Activated T-helper 1 cell treated with anti-CD3 and anti-CD28 coated beads, Interleukin-12 subunit alpha, Interleukin-12 subunit beta, Interleukin-2, Interleukin-4 antibody, amounts not matched to agents 30 ng/mL and 10 ng/mL and 1 ng/mL, durations not matched to agents 14 hours and 24 hours and 36 hours (primary cell): ENCODE measurements at regions not wholly inside any gene's neighbourhood (a gene's known extent, or its start where the extent isn't known, plus 50 kb on each side); places are given as distances from the start of the nearest gene placed in this dataset.
"Not testable (repeated sequence)": the region's sequence is repeated elsewhere in the genome, so short reads cannot be mapped to it uniquely, and the experiment has no call there.

Experiments
- DNase-seq: peaks from one replicate; pipeline ENCODE4 v3.0.0; 2021; ENCODE audit warnings: low spot score
- H3K27ac Mint-ChIP-seq: one replicate; pipeline ENCODE4 v1.8.0; 2021; ENCODE audit warnings: mild to moderate bottlenecking, mixed read lengths
- H3K27me3 Mint-ChIP-seq: one replicate; pipeline ENCODE4 v1.8.0; 2022; ENCODE audit warnings: mild to moderate bottlenecking, moderate library complexity, mixed read lengths; ENCODE audit not compliant: insufficient read depth
- H3K36me3 Mint-ChIP-seq: one replicate; pipeline ENCODE4 v1.8.0; 2021; ENCODE audit warnings: low read depth, mixed read lengths
- H3K4me1 Mint-ChIP-seq: one replicate; pipeline ENCODE4 v1.8.0; 2021; ENCODE audit warnings: low read depth, mixed read lengths
- H3K4me3 Mint-ChIP-seq: one replicate; pipeline ENCODE4 v1.8.0; 2021; ENCODE audit warnings: mild to moderate bottlenecking, moderate library complexity, mixed read lengths
- H3K9me3 Mint-ChIP-seq: one replicate; pipeline ENCODE4 v1.8.0; 2021; ENCODE audit warnings: mixed read lengths
- intact Hi-C: fragments of 100-400 bp; cut with micrococcal nuclease; formaldehyde crosslinking; loops from one replicate; pipeline ENCODE4 v1.15.1; 2024

- intact Hi-C loops = loop anchor here (10.0 kb wide), 1 partner anchor 56 kb away; no protein-coding TSS in a partner anchor
- no peak for DNase-seq
- H3K4me1 Mint-ChIP-seq = peaks cover 47% of the 10 kb centered on the region
- peaks cover 92% of the 10 kb centered on the region for H3K27me3 Mint-ChIP-seq
- H3K36me3 Mint-ChIP-seq = peaks cover 13% of the 10 kb centered on the region
- H3K4me3 Mint-ChIP-seq = peak overlapping the region; percentile 37
- no peaks in the 10 kb centered on the region for H3K9me3 Mint-ChIP-seq
- H3K27ac Mint-ChIP-seq = peak overlapping the region; percentile 82
Observed at GRCh38 chr1:147078606-147079399, 93.5 kb downstream of the PRKAB2 start.

DNA sequence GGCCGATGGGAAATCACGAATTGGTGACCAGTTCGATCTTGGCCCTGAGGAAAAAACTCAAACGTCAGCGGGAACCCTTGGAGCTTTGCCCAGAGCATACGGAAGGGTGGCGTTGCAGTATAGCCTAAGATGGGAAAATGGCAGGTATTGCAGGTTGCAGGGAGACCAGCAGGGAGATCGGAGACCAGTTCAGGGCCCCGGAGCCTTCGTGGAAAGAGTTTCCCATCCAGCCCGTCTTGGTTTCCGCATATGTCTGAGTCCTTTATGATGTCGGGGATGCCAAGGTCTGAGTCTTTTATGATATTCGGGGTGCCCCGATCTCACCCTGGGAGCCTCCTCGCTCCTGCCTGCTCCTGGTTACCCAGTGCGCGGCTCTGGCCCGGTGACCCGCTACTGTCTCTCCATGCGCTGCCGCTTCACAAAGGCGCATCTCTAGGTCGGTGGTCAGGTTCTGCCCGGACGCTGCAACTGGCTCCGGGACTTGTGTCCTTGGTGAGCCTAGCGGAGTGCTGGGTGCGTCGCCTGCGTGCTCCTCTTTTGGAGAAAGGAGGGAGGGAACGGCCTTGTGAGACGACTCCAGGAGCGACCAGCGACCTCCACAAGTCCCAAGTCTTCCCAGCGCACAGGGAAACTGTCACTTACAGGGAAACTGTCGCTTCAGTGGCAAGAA lies 94.2 kb downstream of the PRKAB2 start:
- Mint-ChIP-seq H3K4me3 (no peak overlapping the region), H3K9me3 (no peaks in the 10 kb centered on the region), H3K4me1 (peaks cover 46% of the 10 kb centered on the region), H3K27ac (peak overlapping the region; percentile 4), H3K27me3 (peaks cover 93% of the 10 kb centered on the region), H3K36me3 (peaks cover 13% of the 10 kb centered on the region)
- no peak for DNase-seq
- intact Hi-C loops = loop anchor here (10.0 kb wide), 1 partner anchor 57 kb away; no protein-coding TSS in a partner anchor

DNA sequence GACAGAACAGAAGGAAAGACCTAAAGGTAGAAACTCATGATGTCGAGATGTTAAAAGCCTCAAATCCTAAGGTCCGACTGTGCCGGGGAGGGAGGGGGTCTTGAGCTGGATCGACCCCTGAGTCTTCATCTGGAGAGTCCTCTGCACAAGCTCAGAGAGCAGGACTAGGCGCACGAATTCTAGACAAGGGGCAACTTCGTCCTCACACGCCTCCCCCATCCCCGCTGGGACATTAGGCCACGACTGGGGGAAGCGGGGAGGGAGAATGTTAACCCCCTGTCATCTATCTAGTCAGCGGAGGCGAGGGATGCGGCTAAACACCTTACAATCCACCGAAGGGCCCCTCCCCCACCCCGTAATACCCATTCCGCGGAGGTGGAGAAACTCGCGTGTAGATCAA lies 94.7 kb downstream of the PRKAB2 start:
- no peak overlapping the region for H3K4me3 Mint-ChIP-seq
- H3K9me3 Mint-ChIP-seq = no peaks in the 10 kb centered on the region
- H3K27ac Mint-ChIP-seq = peak overlapping the region; percentile 4
- H3K27me3 Mint-ChIP-seq = peaks cover 92% of the 10 kb centered on the region
- peaks cover 13% of the 10 kb centered on the region for H3K36me3 Mint-ChIP-seq
- intact Hi-C loops = loop anchor here (10.0 kb wide), 1 partner anchor 57 kb away; no protein-coding TSS in a partner anchor
- no peak for DNase-seq
- peaks cover 48% of the 10 kb centered on the region for H3K4me1 Mint-ChIP-seq

- Mint-ChIP-seq H3K4me3 (no peak overlapping the region), H3K27ac (no peak overlapping the region), H3K27me3 (peaks cover 92% of the 10 kb centered on the region), H3K4me1 (peaks cover 45% of the 10 kb centered on the region), H3K36me3 (peaks cover 11% of the 10 kb centered on the region), H3K9me3 (no peaks in the 10 kb centered on the region)
- intact Hi-C loops = loop anchor here (10.0 kb wide), 1 partner anchor 58 kb away; no protein-coding TSS in a partner anchor
- DNase-seq = no peak
Observed at GRCh38 chr1:147077081-147077480, 95.2 kb downstream of the PRKAB2 start.

DNA sequence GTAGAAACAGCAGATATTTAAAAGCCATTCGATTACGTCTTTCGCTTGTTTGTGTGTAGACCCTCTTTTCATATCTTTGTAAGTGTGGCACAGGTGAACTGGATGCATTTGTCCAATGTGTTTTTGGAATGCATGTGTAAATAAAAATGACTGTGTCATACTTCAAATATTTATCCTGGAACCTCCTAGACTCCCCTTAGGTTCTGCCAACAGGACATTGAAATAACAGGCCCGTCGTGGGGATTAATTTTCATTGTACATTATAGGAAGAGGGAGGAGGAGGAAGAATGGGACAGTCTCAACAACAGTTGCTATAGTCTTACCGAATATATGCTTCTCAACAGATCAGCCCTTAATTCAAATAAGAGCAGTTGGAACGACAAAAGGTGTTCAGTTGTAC lies 95.8 kb downstream of the PRKAB2 start:
- no peak overlapping the region for H3K27ac Mint-ChIP-seq
- peaks cover 91% of the 10 kb centered on the region for H3K27me3 Mint-ChIP-seq
- no peak for DNase-seq
- peaks cover 11% of the 10 kb centered on the region for H3K36me3 Mint-ChIP-seq
- no peaks in the 10 kb centered on the region for H3K9me3 Mint-ChIP-seq
- H3K4me3 Mint-ChIP-seq = no peak overlapping the region
- H3K4me1 Mint-ChIP-seq = peaks cover 45% of the 10 kb centered on the region
- intact Hi-C loops = loop anchor here (10.0 kb wide), 1 partner anchor 58 kb away; no protein-coding TSS in a partner anchor

GRCh38 chr1:147072482-147073432 lies 99.5 kb downstream of the PRKAB2 start:
- Mint-ChIP-seq H3K4me1 (peaks cover 24% of the 10 kb centered on the region), H3K9me3 (peaks cover 3% of the 10 kb centered on the region), H3K27ac (no peak overlapping the region), H3K27me3 (peaks cover 71% of the 10 kb centered on the region), H3K4me3 (peak overlapping the region; percentile 64), H3K36me3 (peaks cover 4% of the 10 kb centered on the region)
- intact Hi-C loops = loop anchor here (10.0 kb wide), 1 partner anchor 62 kb away; no protein-coding TSS in a partner anchor
- DNase-seq = no peak

DNA sequence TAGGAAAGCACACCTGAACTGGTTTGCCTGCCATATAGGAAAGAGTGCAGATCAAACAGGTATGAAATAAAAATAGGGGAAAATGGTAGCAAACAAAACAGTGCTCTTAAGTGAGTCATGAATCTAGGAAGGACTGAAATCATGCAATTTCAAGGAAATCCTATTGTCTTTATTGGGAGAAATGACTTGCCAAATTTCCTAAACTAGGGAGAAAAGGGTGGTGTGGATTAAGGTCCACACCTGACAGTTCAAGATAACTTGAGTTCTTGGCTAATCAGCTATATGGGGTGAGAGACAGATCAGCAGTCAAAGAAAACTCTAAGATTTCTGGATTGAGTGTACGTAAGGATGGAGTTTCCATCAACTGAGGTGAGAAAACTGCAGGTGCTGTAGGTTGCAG lies 101.1 kb downstream of the PRKAB2 start:
- Mint-ChIP-seq H3K9me3 (peaks cover 3% of the 10 kb centered on the region), H3K36me3 (peaks cover 4% of the 10 kb centered on the region), H3K4me1 (peaks cover 21% of the 10 kb centered on the region), H3K27me3 (peaks cover 57% of the 10 kb centered on the region), H3K4me3 (no peak overlapping the region), H3K27ac (no peak overlapping the region)
- intact Hi-C loops = loop anchor here (10.0 kb wide), 1 partner anchor 64 kb away; no protein-coding TSS in a partner anchor
- DNase-seq = no peak

- Mint-ChIP-seq H3K4me1 (no peaks in the 10 kb centered on the region), H3K27me3 (peaks cover 5% of the 10 kb centered on the region)
Observed at GRCh38 chr1:147062956-147063355, 109.3 kb downstream of the PRKAB2 start.

GRCh38 chr1:147061880-147062279 lies 110.4 kb downstream of the PRKAB2 start:
- H3K27ac Mint-ChIP-seq, H3K4me1 Mint-ChIP-seq, H3K27me3 Mint-ChIP-seq, H3K9me3 Mint-ChIP-seq, intact Hi-C loops, H3K36me3 Mint-ChIP-seq, H3K4me3 Mint-ChIP-seq, DNase-seq: not testable (repeated sequence)

More at GRCh38 chr1:147062956-147063355, 109.3 kb downstream of the PRKAB2 start:
- peaks cover 5% of the 10 kb centered on the region for H3K9me3 Mint-ChIP-seq
- DNase-seq = no peak
- H3K4me3 Mint-ChIP-seq = no peak overlapping the region
- H3K27ac Mint-ChIP-seq = no peak overlapping the region
- H3K36me3 Mint-ChIP-seq = peaks cover 2% of the 10 kb centered on the region
- intact Hi-C loops = no loop called here

DNA sequence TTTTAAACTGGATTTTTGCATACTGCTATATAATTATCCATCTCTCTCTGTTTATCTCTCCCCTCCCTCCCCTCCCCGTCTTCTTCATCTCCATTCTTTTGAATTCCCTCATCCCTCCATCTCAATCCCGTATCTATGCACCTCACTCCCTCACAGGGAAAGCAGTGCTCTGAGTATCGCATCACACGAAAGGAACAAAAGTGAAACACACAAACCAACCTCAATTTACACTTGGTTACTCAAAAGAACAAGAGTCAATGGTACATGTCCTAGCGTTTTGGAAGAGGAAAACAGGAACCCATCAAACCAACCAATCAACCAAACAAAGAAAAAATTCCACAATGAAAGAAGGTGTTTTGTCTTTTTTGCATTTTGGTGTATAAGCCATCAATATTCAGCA lies 115.1 kb downstream of the NBPF12 start:
- intact Hi-C loops = no loop called here
- Mint-ChIP-seq H3K27ac (no peak overlapping the region), H3K9me3 (no peaks in the 10 kb centered on the region), H3K27me3 (peaks cover 10% of the 10 kb centered on the region), H3K4me3 (no peak overlapping the region), H3K4me1 (peaks cover 5% of the 10 kb centered on the region), H3K36me3 (peaks cover 3% of the 10 kb centered on the region)
- no peak for DNase-seq

- Mint-ChIP-seq H3K27ac (no peak overlapping the region), H3K4me3 (no peak overlapping the region), H3K27me3 (peaks cover 7% of the 10 kb centered on the region), H3K4me1 (peaks cover 5% of the 10 kb centered on the region), H3K9me3 (no peaks in the 10 kb centered on the region), H3K36me3 (peaks cover 3% of the 10 kb centered on the region)
- intact Hi-C loops = no loop called here
- no peak for DNase-seq
Observed at GRCh38 chr1:147052677-147053076, 114.6 kb downstream of the NBPF12 start.

- intact Hi-C loops = no loop called here
- Mint-ChIP-seq H3K27me3 (peaks cover 5% of the 10 kb centered on the region), H3K4me1 (peaks cover 7% of the 10 kb centered on the region), H3K9me3 (no peaks in the 10 kb centered on the region), H3K4me3 (no peak overlapping the region), H3K27ac (no peak overlapping the region), H3K36me3 (peaks cover 3% of the 10 kb centered on the region)
- no peak for DNase-seq
Observed at GRCh38 chr1:147052143-147052542, 114.0 kb downstream of the NBPF12 start.
